Motor neuron (in vitro differentiated cells): ENCODE measurements at regions not wholly inside any gene's neighbourhood (a gene's known extent, or its start where the extent isn't known, plus 50 kb on each side); places are given as distances from the start of the nearest gene placed in this dataset.
"Not testable (repeated sequence)": the region's sequence is repeated elsewhere in the genome, so short reads cannot be mapped to it uniquely, and the experiment has no call there.

Source experiments
- ATAC-seq, 8 experiments: fragments of 200-7000 bp; cut with Tn5 transposase; replicated peaks in 6 of 8; 2 replicates each; pipeline ENCODE4 v1.8.0; 2021; ENCODE audit warnings: mild to moderate bottlenecking in 8 of 8, moderate library complexity in 8 of 8
- H3K27ac ChIP-seq, 2 donors: fragments of 250-450 bp; sonication (Bioruptor Pico); 2 replicates each; pipeline ENCODE4 v1.9.0; 2021; ENCODE audit warnings: antibody characterized with exemption in 2 of 2, mild to moderate bottlenecking in 2 of 2, moderate library complexity in 1 of 2
- H3K4me1 ChIP-seq, 2 donors: fragments of 250-450 bp; sonication (Bioruptor Pico); replicated peaks in 1 of 2; 2 replicates each; pipeline ENCODE4 v1.6.1; 2021; ENCODE audit warnings: antibody characterized with exemption in 2 of 2, mild to moderate bottlenecking in 2 of 2, moderate library complexity in 1 of 2
- H3K4me3 ChIP-seq, 5 donors: fragments of 250-450 bp; sonication (Bioruptor Pico); 2 replicates each; pipeline ENCODE4 v1.9.0; 2021; ENCODE audit warnings: antibody characterized with exemption in 5 of 5, mild to moderate bottlenecking in 5 of 5, moderate library complexity in 4 of 5
- WGBS, 10 experiments: fragments of 450-650 bp; shearing (Covaris generic); methylation state at CpG; one replicate each; pipeline ENCODE4 v1.0.0; 2022; 5-methylcytosine and 5-hydroxymethylcytosine counted together
- in situ Hi-C, 9 experiments: fragments of 400-800 bp; cut with MboI; loops; one replicate each; pipeline ENCODE4 v1.15.0; 2021; ENCODE audit warnings: low sequenced_read_pairs in 9 of 9, low pct_unique_long_range_greater_than_20kb in 2 of 9; ENCODE audit not compliant: unreplicated experiment in 9 of 9

DNA sequence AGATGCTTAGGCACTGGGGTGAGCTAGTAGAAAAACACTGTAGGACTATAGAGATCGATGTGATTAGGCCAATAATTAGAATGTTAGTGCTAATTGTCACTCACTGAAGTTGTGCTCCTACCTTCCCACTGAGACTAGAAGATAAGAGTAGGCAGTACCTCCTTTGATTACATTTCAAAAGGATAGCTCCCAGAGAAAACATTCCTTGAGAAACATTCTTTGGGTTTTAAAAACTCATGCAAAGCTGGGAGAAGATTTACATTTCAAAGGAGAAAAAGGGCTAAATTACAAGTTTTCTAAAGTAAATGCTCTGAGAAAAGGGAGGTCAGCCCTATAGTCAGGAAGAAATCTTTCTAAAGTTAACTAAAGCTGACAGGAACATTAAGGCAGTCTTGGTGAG, 860.3 kb upstream of the NDST4 start:
- Histone ChIP-seq H3K4me3 (no peak overlapping the region), H3K4me1 (no peaks in the 10 kb centered on the region), H3K27ac (no peak overlapping the region)
- in situ Hi-C loops = no loop called here
- ATAC-seq = no peak
- 0 to 20% (median 6%) methylated on average over 1 of the region's 1 CpG; no CpG with 5 or more reads in 4 of the 10 experiments for WGBS, 10 experiments

DNA sequence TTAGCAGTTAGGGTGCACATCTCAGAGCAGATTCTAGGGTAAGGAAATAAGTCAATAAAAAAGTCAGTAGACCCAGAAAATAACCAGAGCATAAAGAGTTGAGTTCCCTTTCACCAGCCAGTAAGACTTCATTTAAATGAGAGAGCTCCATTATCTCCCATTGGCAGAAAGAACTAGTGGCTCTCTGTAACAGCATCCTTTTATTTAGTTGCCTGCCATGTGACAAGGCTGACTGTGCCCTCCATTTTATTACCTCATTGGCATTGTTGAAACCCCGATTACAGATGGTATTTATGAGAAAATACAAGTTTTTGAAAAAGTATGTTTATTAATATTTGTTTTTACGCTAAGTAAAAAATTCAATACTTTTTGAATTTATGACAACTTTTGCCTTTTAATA, 859.5 kb upstream of the NDST4 start:
- Histone ChIP-seq H3K27ac (no peak overlapping the region), H3K4me3 (no peak overlapping the region), H3K4me1 (no peaks in the 10 kb centered on the region)
- WGBS, 10 experiments = 5 to 86% (median 66%) methylated on average over 1 to 2 of the region's 2 CpGs; no CpG with 5 or more reads in 1 of the 10 experiments
- no peak for ATAC-seq
- in situ Hi-C loops = no loop called here

DNA sequence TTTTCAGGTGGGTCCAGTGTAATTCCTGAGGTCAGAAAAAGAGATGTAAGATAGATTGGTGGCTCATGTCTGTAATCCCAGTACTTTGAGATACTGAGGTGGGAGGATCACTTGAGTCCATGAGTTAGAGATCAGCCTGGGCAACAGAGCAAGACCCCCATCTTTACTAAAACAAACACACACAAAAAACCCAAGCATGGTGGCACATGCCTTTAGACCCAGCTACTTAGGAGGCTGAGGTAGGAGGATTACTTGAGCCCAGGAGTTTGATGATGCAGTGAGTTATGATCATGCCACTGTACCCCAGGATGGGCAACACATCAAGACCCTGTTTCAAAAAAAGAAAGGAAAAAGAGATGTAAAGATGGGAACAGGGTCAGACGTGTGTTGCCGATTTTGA, 857.4 kb upstream of the NDST4 start:
- Histone ChIP-seq H3K27ac (no peak overlapping the region), H3K4me1 (no peaks in the 10 kb centered on the region), H3K4me3 (no peak overlapping the region)
- 0 to 100% (median 50%) methylated on average over 1 to 2 of the region's 2 CpGs; no CpG with 5 or more reads in 6 of the 10 experiments for WGBS, 10 experiments
- in situ Hi-C loops = no loop called here
- no peak for ATAC-seq

DNA sequence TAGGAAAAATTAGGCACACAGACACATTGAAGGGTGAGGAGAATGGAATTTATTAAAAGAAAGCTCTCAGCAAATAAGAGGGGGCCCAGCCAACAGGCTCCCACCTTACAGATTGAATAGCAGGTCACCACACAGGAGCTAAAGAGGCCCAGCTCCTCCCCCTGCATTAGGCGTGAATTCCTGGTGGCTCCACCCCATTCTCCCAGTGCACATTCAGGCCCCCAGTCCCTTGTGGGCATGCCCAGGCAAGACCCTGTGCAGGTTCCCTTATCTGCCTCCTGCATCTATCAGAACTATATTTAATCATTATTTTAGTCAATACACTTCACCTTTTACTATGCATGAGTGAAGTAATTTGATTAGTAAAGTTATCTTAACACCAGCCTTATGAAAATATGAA, 856.3 kb upstream of the NDST4 start:
- H3K27ac ChIP-seq = no peak overlapping the region
- in situ Hi-C loops = no loop called here
- H3K4me1 ChIP-seq = no peaks in the 10 kb centered on the region
- no peak overlapping the region for H3K4me3 ChIP-seq
- peak in 2 of 8 experiments; percentile 51 to 58 for ATAC-seq
- WGBS, 10 experiments = 80% methylated on average over 1 of the region's 1 CpG; no CpG with 5 or more reads in 9 of the 10 experiments

GRCh38 chr4:115965588-115965987, 852.2 kb upstream of the NDST4 start:
- no peak overlapping the region for H3K27ac ChIP-seq
- ATAC-seq = no peak
- H3K4me1 ChIP-seq = no peaks in the 10 kb centered on the region
- H3K4me3 ChIP-seq = no peak overlapping the region
- WGBS, 10 experiments = 16 to 100% (median 95%) methylated on average over 2 to 3 of the region's 3 CpGs
- in situ Hi-C loops = no loop called here

DNA sequence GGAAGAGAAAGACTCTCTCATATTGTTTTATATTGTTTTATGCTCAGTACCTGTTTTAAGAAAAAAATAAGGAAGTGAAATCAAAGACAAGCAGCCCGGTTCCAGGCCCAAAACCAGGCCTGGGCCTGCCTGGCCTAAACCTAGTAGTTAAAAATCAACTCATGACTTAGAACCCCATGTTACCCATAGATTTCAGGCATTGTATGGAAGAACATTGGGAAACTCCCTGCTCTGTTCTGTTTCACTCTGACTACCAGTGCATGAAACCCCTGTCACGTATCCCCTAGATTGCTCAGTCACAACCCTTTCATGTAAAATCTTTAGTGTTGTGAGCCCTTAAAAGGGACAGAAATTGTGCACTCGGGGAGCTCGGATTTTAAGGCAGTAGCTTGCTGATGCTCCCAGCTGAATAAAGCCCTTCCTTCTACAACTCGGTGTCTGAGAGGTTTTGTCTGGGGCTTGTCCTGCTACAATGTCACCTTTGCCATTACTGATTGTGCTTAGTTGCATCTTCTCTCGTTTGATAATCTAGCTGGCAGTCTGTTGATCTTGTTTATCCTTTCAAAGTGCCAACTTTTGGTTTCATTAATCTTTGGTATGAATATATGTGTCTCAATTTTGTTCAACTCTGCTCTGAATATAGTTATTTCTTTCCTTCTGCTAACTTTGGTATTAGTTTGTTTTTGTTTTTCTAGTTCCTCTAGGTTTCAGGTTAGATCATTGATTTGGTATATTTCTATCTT, 842.8 kb upstream of the NDST4 start:
- H3K4me1 ChIP-seq, H3K27ac ChIP-seq, ATAC-seq, in situ Hi-C loops, H3K4me3 ChIP-seq: not testable (repeated sequence)
- 0 to 80% (median 25%) methylated on average over 1 to 6 of the region's 6 CpGs; no CpG with 5 or more reads in 1 of the 10 experiments for WGBS, 10 experiments

GRCh38 chr4:115950806-115951205, 837.4 kb upstream of the NDST4 start:
- Histone ChIP-seq H3K4me1 (no peaks in the 10 kb centered on the region), H3K4me3 (no peak overlapping the region), H3K27ac (no peak overlapping the region)
- in situ Hi-C loops = no loop called here
- WGBS, 10 experiments = 60 to 93% (median 60%) methylated on average over 1 to 4 of the region's 10 CpGs; no CpG with 5 or more reads in 6 of the 10 experiments
- ATAC-seq = no peak

DNA sequence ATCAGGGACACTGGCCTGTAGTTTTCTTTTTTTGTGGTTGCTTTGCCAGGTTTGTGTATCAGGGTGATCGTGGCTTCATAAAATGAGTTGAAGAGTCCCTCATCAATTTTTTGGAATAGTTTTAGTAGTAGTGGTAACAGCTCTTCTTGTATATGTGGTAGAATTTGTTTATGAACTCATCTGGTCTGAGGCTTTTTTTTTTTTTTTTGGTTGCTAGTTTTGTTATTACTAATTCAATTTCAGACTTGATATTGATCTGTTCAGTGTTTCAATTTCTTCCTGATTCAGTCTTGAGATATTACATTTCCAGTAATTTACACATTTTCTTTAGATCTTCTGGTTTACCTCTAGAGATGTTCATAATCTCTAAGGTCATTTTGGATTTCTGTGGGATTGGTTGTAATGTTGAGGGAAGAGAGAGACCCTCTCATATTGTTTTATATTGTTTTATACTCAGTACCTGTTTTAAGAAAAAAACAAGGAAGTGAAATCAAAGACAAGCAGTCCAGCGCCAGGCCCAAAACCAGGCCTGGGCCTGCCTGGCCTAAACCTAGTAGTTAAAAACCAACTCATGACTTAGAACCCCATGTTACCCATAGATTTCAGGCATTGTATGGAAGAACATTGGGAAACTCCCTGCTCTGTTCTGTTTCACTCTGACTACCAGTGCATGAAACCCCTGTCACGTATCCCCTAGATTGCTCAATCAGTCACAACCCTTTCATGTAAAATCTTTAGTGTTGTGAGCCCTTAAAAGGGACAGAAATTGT, 836.7 kb upstream of the NDST4 start:
- H3K4me1 ChIP-seq, ATAC-seq, in situ Hi-C loops, H3K4me3 ChIP-seq, H3K27ac ChIP-seq: not testable (repeated sequence)
- 0 to 100% (median 91%) methylated on average over 1 to 3 of the region's 3 CpGs for WGBS, 10 experiments

DNA sequence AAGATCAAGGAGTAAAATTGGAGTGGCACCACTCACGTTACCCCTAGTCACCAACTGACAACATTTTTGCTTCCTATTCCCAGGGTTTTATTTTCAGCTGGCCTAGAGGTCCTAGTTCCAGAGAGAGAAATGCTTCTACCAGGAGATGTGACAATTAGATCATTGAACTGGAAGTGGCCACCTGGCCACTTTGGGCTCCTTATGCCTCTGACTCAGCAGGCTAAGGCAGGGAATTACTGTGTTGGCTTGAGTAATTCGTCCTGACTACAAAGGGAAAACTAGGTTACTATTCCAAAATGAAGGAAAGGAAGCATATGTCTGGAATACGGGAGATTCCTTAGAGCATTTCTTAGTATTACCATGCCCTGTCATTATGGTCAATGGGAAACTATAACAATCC, 831.6 kb upstream of the NDST4 start:
- in situ Hi-C loops = no loop called here
- 0 to 100% (median 87%) methylated on average over 1 to 3 of the region's 3 CpGs; no CpG with 5 or more reads in 3 of the 10 experiments for WGBS, 10 experiments
- no peak for ATAC-seq

GRCh38 chr4:115944146-115944905, 830.9 kb upstream of the NDST4 start:
- peak in 1 of 8 experiments; percentile 20 for ATAC-seq
- H3K27ac ChIP-seq = no peak overlapping the region
- no peak overlapping the region for H3K4me3 ChIP-seq
- no peaks in the 10 kb centered on the region for H3K4me1 ChIP-seq
- 17 to 100% (median 80%) methylated on average over 1 to 5 of the region's 5 CpGs; no CpG with 5 or more reads in 1 of the 10 experiments for WGBS, 10 experiments
- in situ Hi-C loops = no loop called here

More for the DNA sequence above, 831.6 kb upstream of the NDST4 start:
- Histone ChIP-seq H3K4me3 (no peak overlapping the region), H3K4me1 (no peaks in the 10 kb centered on the region), H3K27ac (no peak overlapping the region)

- no peak for ATAC-seq
- 0 to 100% (median 89%) methylated on average over 1 to 4 of the region's 4 CpGs for WGBS, 10 experiments
- in situ Hi-C loops = no loop called here
- Histone ChIP-seq H3K4me1 (no peaks in the 10 kb centered on the region), H3K4me3 (no peak overlapping the region), H3K27ac (no peak overlapping the region)
Measured at GRCh38 chr4:115938764-115939443, 825.5 kb upstream of the NDST4 start.

- H3K27ac ChIP-seq = no peak overlapping the region
- in situ Hi-C loops = no loop called here
- WGBS, 10 experiments = 18 to 100% (median 91%) methylated on average over 1 of the region's 1 CpG
- no peaks in the 10 kb centered on the region for H3K4me1 ChIP-seq
- H3K4me3 ChIP-seq = no peak overlapping the region
- no peak for ATAC-seq
Measured at GRCh38 chr4:115929373-115929772, 816.0 kb upstream of the NDST4 start.
